DOHH2 (cell line): ENCODE measurements at regions not wholly inside any gene's neighbourhood (a gene's known extent, or its start where the extent isn't known, plus 50 kb on each side); places are given as distances from the start of the nearest gene placed in this dataset.
"Not testable (repeated sequence)": the region's sequence is repeated elsewhere in the genome, so short reads cannot be mapped to it uniquely, and the experiment has no call there.

Experiments used
- CTCF ChIP-seq: fragments of 200-600 bp; sonication (generic); IDR thresholded peaks from one replicate; pipeline ENCODE4 v1.5.1; 2014; ENCODE audit warnings: antibody characterized with exemption, mild to moderate bottlenecking, low read depth, low read length; ENCODE audit not compliant: poor library complexity, severe bottlenecking
- EZH2phosphoT487 ChIP-seq: fragments of 200-600 bp; sonication (generic); IDR thresholded peaks from 2 replicates; pipeline ENCODE4 v1.6.1; 2017; ENCODE audit warnings: borderline replicate concordance, mild to moderate bottlenecking, antibody characterized with exemption, low read length, moderate library complexity, mixed read lengths

- not testable (repeated sequence) for TF ChIP-seq CTCF, EZH2phosphoT487
Measured at GRCh38 chr4:12365869-12366268, 937.2 kb upstream of the HS3ST1 start.
